HL-60 (cell line): ENCODE measurements at regions not wholly inside any gene's neighbourhood (a gene's known extent, or its start where the extent isn't known, plus 50 kb on each side); places are given as distances from the start of the nearest gene placed in this dataset.

ENCODE experiments used
- DNase-seq, 2 experiments: peaks; one replicate each; pipeline ENCODE4 v3.0.0-alpha.2; 2010 to 2020; ENCODE audit warnings: low read depth in 1 of 2, low spot score in 1 of 2
- H3K27ac ChIP-seq: fragments of 250-450 bp; sonication (Bioruptor Pico); replicated peaks from 2 replicates; pipeline ENCODE4 v1.5.1; 2020; ENCODE audit warnings: mild to moderate bottlenecking, moderate library complexity
- H3K27me3 ChIP-seq: fragments of 250-450 bp; sonication (Bioruptor Pico); 2 replicates; pipeline ENCODE4 v1.5.1; 2021; ENCODE audit warnings: mild to moderate bottlenecking, moderate library complexity; ENCODE audit not compliant: insufficient read depth, poor library complexity, severe bottlenecking
- H3K4me3 ChIP-seq: replicated peaks from 2 replicates; pipeline ENCODE4 v1.5.1; 2011; ENCODE audit warnings: mild to moderate bottlenecking, control low read depth, low read length; ENCODE audit not compliant: insufficient read depth
- CTCF ChIP-seq: IDR thresholded peaks from one replicate; pipeline ENCODE4 v1.5.1; 2011; ENCODE audit warnings: low read length, control low read depth, inconsistent platforms; ENCODE audit not compliant: insufficient read depth
- GABPA ChIP-seq: IDR thresholded peaks from 2 replicates; pipeline ENCODE4 v1.6.1; 2012; ENCODE audit warnings: low read depth
- POLR2AphosphoS5 ChIP-seq: IDR thresholded peaks from 2 replicates; pipeline ENCODE4 v1.6.1; 2012; ENCODE audit warnings: low read depth
- REST ChIP-seq: IDR thresholded peaks from 2 replicates; pipeline ENCODE4 v1.6.1; 2012; ENCODE audit warnings: low read depth; ENCODE audit not compliant: insufficient replicate concordance
- SPI1 ChIP-seq: IDR thresholded peaks from 2 replicates; pipeline ENCODE4 v1.6.1; 2012; ENCODE audit warnings: low read depth, mild to moderate bottlenecking, borderline replicate concordance

GRCh38 chr2:149984311-149984710, 396.7 kb upstream of the MMADHC start:
- no peak for DNase-seq
- Histone ChIP-seq H3K27ac (no peak overlapping the region), H3K27me3 (no peaks in the 10 kb centered on the region), H3K4me3 (no peak overlapping the region)
- TF ChIP-seq CTCF, result no peak
- no peak for TF ChIP-seq REST
- TF ChIP-seq SPI1, result no peak
- no peak for TF ChIP-seq GABPA
- TF ChIP-seq POLR2AphosphoS5, result no peak

GRCh38 chr2:149972066-149972465, 384.5 kb upstream of the MMADHC start:
- no peak overlapping the region for H3K27ac ChIP-seq
- DNase-seq, result no peak
- no peak overlapping the region for H3K4me3 ChIP-seq
- no peaks in the 10 kb centered on the region for H3K27me3 ChIP-seq
- TF ChIP-seq GABPA, result no peak
- TF ChIP-seq CTCF, result no peak
- TF ChIP-seq POLR2AphosphoS5, result no peak
- no peak for TF ChIP-seq SPI1
- TF ChIP-seq REST, result no peak

GRCh38 chr2:149954981-149955600, 367.5 kb upstream of the MMADHC start:
- no peaks in the 10 kb centered on the region for H3K27me3 ChIP-seq
- DNase-seq, result no peak
- TF ChIP-seq CTCF (no peak), POLR2AphosphoS5 (no peak), REST (no peak), GABPA (no peak), SPI1 (no peak)
- no peak overlapping the region for H3K27ac ChIP-seq
- no peak overlapping the region for H3K4me3 ChIP-seq
